Gastrocnemius medialis (tissue), 4 donors: ENCODE measurements at regions not wholly inside any gene's neighbourhood (a gene's known extent, or its start where the extent isn't known, plus 50 kb on each side); places are given as distances from the start of the nearest gene placed in this dataset.
A peak's percentile ranks its signal among the peaks of the same experiment; 100 is the strongest.

Experiments
- ATAC-seq, 2 donors: fragments of 150-250 bp; one replicate each; pipeline ENCODE4 v1.9.1; 2016
- DNase-seq, 2 donors: peaks; one replicate each; pipeline ENCODE4 v3.0.0-alpha.2; 2019
- H3K27ac ChIP-seq, 4 donors: fragments of 200-600 bp; sonication (generic); 1 replicate in 1 of 4; 2 replicates in 3 of 4; pipeline ENCODE4 v1.5.1; 2016 to 2018; ENCODE audit warnings: mild to moderate bottlenecking in 2 of 4, moderate library complexity in 1 of 4
- H3K27me3 ChIP-seq, 3 donors: fragments of 200-600 bp; sonication (generic) in 2 of 3; 1 replicate in 1 of 3; 2 replicates in 2 of 3; pipeline versions ENCODE4 v1.5.1 to v1.6.0; 2016 to 2019; ENCODE audit warnings: mild to moderate bottlenecking in 1 of 3, moderate library complexity in 1 of 3
- H3K36me3 ChIP-seq, 2 donors: fragments of 200-600 bp; sonication (generic) in 1 of 2; one replicate each; pipeline ENCODE4 v1.5.1; 2017 to 2018
- H3K4me1 ChIP-seq, 2 donors: fragments of 200-600 bp; sonication (generic) in 1 of 2; one replicate each; pipeline ENCODE4 v1.5.1; 2016 to 2017; ENCODE audit warnings: mild to moderate bottlenecking in 2 of 2
- H3K4me3 ChIP-seq, 4 donors: fragments of 200-600 bp; sonication (generic) in 3 of 4; 1 replicate in 1 of 4; 2 replicates in 3 of 4; pipeline ENCODE4 v1.5.1; 2016 to 2019; ENCODE audit warnings: mild to moderate bottlenecking in 2 of 4
- H3K9me3 ChIP-seq, 3 donors: fragments of 200-600 bp; sonication (generic) in 2 of 3; 1 replicate in 1 of 3; 2 replicates in 2 of 3; pipeline ENCODE4 v1.5.1; 2016 to 2019
- POLR2A ChIP-seq, 2 donors: fragments of 450-650 bp; IDR thresholded peaks; one replicate each; pipeline ENCODE4 v1.6.1; 2017; ENCODE audit warnings: antibody characterized with exemption in 2 of 2, mild to moderate bottlenecking in 2 of 2, moderate library complexity in 2 of 2
- in situ Hi-C, 4 donors: fragments of 200-750 bp; cut with MboI; loops; one replicate each; pipeline versions ENCODE4 v1.15.0 to v1.8.0; 2017; ENCODE audit warnings: low sequenced_read_pairs in 4 of 4
- intact Hi-C: fragments of 100-400 bp; cut with DNase I; formaldehyde crosslinking; loops from one replicate; pipeline ENCODE4 v1.15.1; 2023; ENCODE audit warnings: low total_unique reads
- TF ChIP-seq, protein P1 (sequence below), 5 experiments: fragments of 450-650 bp in 3 of 5; fragments of 200-600 bp in 2 of 5; sonication (generic) in 2 of 5; IDR thresholded peaks in 4 of 5; conservative IDR thresholded peaks in 1 of 5; 1 replicate in 4 of 5; 2 replicates in 1 of 5; pipeline ENCODE4 v1.5.1; 2016 to 2019; ENCODE audit warnings: antibody characterized with exemption in 5 of 5, mild to moderate bottlenecking in 3 of 5, moderate library complexity in 3 of 5

DNA sequence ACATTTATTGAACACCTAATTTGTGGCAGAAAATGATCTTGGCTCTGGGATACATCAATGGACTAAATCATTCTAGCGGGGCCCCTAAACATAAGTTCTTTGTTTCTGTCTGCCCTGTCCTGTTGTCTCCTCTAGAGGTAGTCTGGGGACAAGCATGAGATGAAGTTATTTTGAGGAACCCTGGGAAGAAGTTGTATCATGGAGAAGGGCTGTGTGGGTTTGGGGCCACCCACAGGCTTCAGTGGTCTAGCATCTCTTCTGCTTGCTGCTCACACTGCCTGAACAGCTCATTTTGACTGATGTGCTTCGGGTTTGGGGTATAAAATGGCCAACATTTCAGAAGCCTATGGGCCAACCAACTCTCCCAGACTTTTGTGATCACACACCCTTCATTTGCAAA, 50.3 kb upstream of the OSBPL11 start:
- peak overlapping the region; percentile 82 to 90 (median 84) for H3K27ac ChIP-seq
- DNase-seq (no peak), ATAC-seq (no peak)
- no peaks in the 10 kb centered on the region for H3K9me3 ChIP-seq
- H3K27me3 ChIP-seq: no peaks in the 10 kb centered on the region
- intact Hi-C loops (loop anchor here (2.0 kb wide), 1 partner anchor 51 kb away; the partner anchor contains the start of gene OSBPL11), in situ Hi-C loops (loop anchor here in 1 of 4 donors (5.0 kb wide), 1 partner anchor 53 kb away; no protein-coding TSS in a partner anchor)
- no peaks in the 10 kb centered on the region for H3K36me3 ChIP-seq
- H3K4me3 ChIP-seq: no peak overlapping the region
- H3K4me1 ChIP-seq: peaks cover 18 to 30% of the 10 kb centered on the region in 2 donors
- no peak for TF ChIP-seq POLR2A (IDR thresholded peaks at IDR 0.05)
- TF ChIP-seq, protein P1, sequence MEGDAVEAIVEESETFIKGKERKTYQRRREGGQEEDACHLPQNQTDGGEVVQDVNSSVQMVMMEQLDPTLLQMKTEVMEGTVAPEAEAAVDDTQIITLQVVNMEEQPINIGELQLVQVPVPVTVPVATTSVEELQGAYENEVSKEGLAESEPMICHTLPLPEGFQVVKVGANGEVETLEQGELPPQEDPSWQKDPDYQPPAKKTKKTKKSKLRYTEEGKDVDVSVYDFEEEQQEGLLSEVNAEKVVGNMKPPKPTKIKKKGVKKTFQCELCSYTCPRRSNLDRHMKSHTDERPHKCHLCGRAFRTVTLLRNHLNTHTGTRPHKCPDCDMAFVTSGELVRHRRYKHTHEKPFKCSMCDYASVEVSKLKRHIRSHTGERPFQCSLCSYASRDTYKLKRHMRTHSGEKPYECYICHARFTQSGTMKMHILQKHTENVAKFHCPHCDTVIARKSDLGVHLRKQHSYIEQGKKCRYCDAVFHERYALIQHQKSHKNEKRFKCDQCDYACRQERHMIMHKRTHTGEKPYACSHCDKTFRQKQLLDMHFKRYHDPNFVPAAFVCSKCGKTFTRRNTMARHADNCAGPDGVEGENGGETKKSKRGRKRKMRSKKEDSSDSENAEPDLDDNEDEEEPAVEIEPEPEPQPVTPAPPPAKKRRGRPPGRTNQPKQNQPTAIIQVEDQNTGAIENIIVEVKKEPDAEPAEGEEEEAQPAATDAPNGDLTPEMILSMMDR (IDR thresholded peaks at IDR 0.05 in 4 of 5, conservative IDR thresholded peaks at IDR 0.05 in 1 of 5): no peak

DNA sequence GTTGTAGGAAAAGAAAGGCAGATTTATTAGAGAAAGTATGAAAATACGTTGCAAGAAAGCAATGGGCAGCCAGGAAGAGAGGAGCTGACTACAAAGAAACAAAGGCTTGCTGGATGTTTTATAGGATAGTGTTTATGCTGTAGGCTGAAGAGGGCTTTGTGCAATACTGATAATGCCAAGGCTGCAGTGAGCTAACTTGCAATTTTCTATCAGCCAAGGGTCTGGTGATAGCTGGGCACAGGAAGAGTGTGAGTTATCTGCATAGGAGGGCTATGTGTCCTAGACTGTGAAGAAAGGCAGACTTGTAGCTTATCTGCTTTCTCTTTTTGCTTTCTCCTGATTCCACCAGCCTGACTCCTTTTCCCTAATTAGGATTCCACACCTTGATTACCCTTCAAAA, 51.3 kb upstream of the OSBPL11 start:
- intact Hi-C loops (no loop called here), in situ Hi-C loops (loop anchor here in 1 of 4 donors (5.0 kb wide), 1 partner anchor 54 kb away; no protein-coding TSS in a partner anchor)
- ATAC-seq (no peak), DNase-seq (no peak)
- H3K27ac ChIP-seq: peak overlapping the region; percentile 82 to 90 (median 84)
- no peaks in the 10 kb centered on the region for H3K27me3 ChIP-seq
- TF ChIP-seq, protein P1 (IDR thresholded peaks at IDR 0.05 in 4 of 5, conservative IDR thresholded peaks at IDR 0.05 in 1 of 5): no peak
- no peak for TF ChIP-seq POLR2A (IDR thresholded peaks at IDR 0.05)
- no peaks in the 10 kb centered on the region for H3K36me3 ChIP-seq
- H3K4me1 ChIP-seq: peaks cover 27 to 38% of the 10 kb centered on the region in 2 donors
- no peak overlapping the region for H3K4me3 ChIP-seq
- no peaks in the 10 kb centered on the region for H3K9me3 ChIP-seq

DNA sequence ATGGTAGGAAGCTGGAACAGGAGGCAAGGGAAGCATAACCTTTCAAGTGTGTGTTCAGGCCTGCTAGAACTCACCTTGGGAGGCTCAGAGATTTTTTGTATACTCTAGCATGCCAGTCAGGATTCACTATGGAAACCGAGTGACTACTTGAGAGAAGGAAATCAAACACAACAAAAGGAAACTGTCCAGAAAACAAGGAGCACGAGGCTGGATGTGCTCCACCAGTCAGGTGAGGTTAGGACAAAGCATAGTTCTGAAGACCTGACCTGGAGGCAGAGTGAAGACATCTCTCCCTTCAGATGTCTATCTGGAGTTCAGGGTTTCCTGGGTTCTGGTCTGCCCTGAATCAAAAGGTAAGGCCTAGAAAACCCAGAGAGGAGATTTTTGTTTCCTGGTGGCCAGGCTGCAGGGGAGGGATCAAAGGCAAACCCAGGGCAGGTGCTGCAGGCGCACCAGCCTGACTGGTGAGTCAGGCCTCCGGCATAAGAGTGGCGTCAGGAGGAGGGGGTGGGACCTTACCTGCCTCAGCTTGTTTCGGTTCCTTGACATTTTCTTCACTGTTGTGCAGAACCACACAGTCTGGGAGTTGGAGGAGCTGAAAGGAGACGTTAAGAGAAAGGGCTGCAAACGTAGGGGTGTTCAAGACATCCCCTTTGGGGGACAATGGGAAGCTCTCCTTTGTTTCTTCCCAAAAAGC, 52.2 kb upstream of the OSBPL11 start:
- TF ChIP-seq, protein P1 (IDR thresholded peaks at IDR 0.05 in 4 of 5, conservative IDR thresholded peaks at IDR 0.05 in 1 of 5): no peak
- no peak for TF ChIP-seq POLR2A (IDR thresholded peaks at IDR 0.05)
- intact Hi-C loops (no loop called here), in situ Hi-C loops (loop anchor here in 1 of 4 donors (5.0 kb wide), 1 partner anchor 55 kb away; no protein-coding TSS in a partner anchor)
- Histone ChIP-seq H3K4me1 (peaks cover 35 to 40% of the 10 kb centered on the region in 2 donors), H3K9me3 (no peaks in the 10 kb centered on the region), H3K36me3 (no peaks in the 10 kb centered on the region), H3K4me3 (no peak overlapping the region), H3K27ac (peak overlapping the region; percentile 82 to 90 (median 84)), H3K27me3 (no peaks in the 10 kb centered on the region)
- no peak for ATAC-seq
- DNase-seq: no peak

DNA sequence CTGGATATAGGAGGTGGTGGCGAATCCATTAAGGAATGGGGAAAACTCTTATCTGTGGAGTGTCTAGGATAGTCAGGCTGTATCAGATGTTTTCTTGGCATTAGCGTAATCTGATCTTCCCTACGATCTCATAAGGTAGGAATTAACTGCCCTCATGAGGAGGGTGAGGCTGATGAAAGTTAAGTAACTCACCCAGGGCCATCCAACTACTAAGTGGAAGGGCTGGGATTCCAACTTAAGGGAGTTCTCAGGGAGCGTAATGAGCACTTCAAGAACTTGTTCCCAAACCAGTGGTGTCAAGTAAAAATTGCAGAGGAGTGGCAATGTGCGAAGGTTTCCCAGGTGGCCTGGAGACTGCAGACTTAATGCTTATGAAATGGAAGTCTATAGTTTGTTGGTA, 55.9 kb upstream of the OSBPL11 start:
- peak overlapping the region; percentile 72 to 90 (median 83) for H3K27ac ChIP-seq
- DNase-seq (peak in 1 of 2 donors; percentile 53), ATAC-seq (peak; percentile 85 to 92)
- no peaks in the 10 kb centered on the region for H3K9me3 ChIP-seq
- intact Hi-C loops (no loop called here), in situ Hi-C loops (no loop called here)
- peaks cover 16 to 28% of the 10 kb centered on the region in 2 donors for H3K4me1 ChIP-seq
- no peaks in the 10 kb centered on the region for H3K27me3 ChIP-seq
- no peak overlapping the region for H3K4me3 ChIP-seq
- no peak for TF ChIP-seq POLR2A (IDR thresholded peaks at IDR 0.05)
- TF ChIP-seq, protein P1 (IDR thresholded peaks at IDR 0.05 in 4 of 5, conservative IDR thresholded peaks at IDR 0.05 in 1 of 5): no peak
- no peaks in the 10 kb centered on the region for H3K36me3 ChIP-seq
